DMS114 treated with DMSO at 0.1 percent for 48 hours (cell line): ENCODE measurements at regions not wholly inside any gene's neighbourhood (a gene's known extent, or its start where the extent isn't known, plus 50 kb on each side); places are given as distances from the start of the nearest gene placed in this dataset.
"Not testable (repeated sequence)": the region's sequence is repeated elsewhere in the genome, so short reads cannot be mapped to it uniquely, and the experiment has no call there.

ENCODE experiments used
- DNase-seq: peaks from one replicate; lab custom pipeline; 2025; ENCODE audit not compliant: unreplicated experiment; lab: John Stamatoyannopoulos, UW

GRCh38 chr14:66315548-66315947 is 170.6 kb upstream of the CCDC196 start:
- no peak for DNase-seq

DNA sequence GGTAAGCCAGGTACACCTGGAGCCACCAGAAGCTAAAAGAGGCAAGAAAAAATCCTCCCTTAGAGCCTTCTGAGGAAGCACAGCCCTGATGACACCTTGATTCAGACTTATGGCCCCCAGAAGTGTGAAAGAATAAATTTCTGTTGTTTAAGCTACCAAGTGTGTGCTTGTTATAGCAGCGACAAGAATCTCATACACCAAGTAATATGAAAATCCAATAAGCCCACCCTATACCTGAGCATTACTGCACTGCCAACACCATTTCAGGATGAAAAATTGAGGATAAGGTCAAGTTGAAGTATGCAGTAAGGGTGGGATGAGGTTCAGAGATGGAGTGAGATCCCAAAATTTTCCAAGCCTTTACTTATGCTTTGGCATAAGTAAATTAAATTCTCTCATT is 163.6 kb upstream of the CCDC196 start:
- no peak for DNase-seq

GRCh38 chr14:66330228-66330627 is 155.9 kb upstream of the CCDC196 start:
- no peak for DNase-seq

DNA sequence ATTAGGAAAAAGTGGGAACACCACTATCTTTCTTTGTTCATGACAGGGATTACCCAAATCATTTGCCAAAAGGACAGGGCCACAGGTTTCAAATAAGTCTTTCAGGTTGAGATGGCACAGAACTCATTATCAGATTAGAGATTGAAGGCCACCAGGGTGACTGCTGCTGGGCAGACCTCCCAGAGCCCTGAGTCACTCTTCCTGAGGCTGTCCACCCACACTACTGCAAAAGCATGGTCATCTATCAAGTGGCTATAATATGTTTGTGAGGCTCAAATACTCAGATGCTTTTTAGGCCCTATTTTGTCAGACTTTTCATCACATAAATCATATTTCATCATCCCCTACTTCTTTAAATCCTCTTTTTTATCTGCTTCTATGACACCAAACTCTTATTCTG is 155.3 kb upstream of the CCDC196 start:
- no peak for DNase-seq

GRCh38 chr14:66333293-66333692 is 152.9 kb upstream of the CCDC196 start:
- not testable (repeated sequence) for DNase-seq

- DNase-seq: no peak
Observed at GRCh38 chr14:66341239-66341638, 144.9 kb upstream of the CCDC196 start.

DNA sequence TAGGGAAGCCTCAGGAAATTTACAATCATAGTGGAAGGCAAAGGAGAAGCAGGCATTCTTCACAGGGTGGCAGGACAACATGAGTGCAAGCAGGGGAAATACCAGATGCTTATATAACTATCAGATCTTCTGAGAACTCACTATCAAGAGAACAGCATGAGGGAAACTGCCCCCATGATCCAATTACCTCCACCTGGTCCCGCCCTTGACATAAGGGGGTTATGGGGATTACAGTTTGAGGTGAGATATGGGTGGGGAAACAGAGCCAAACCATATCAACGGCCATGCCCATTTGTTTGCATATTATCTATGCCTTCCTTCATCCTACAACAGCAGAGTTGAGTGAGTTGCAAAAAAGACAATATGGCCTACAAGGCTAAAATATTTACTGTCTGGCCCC is 140.2 kb upstream of the CCDC196 start:
- DNase-seq: no peak

- DNase-seq: no peak
Observed at GRCh38 chr14:66351310-66351709, 134.9 kb upstream of the CCDC196 start.

GRCh38 chr14:66359500-66359899 is 126.7 kb upstream of the CCDC196 start:
- peak; percentile 18 for DNase-seq

- DNase-seq: no peak
Observed at GRCh38 chr14:66360366-66360926, 125.7 kb upstream of the CCDC196 start.

DNA sequence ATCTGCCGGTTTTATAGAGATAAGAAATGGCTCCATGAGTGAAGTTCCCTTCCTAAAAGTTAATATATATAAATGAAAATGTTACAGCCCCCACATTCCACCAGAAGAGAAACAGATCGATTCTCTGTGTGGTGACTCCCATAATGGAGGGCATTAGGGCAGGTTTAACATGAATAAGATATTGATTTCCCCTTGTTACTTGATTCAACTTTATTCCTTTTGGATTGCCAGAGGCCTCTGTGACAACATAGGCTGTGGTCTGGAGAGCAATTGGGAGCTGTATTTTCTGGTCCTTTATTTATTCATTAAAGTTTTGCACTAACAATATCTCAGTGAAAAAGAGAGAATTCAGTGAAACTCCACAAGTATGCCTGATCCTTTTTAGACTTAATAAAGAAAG is 125.2 kb upstream of the CCDC196 start:
- no peak for DNase-seq

DNA sequence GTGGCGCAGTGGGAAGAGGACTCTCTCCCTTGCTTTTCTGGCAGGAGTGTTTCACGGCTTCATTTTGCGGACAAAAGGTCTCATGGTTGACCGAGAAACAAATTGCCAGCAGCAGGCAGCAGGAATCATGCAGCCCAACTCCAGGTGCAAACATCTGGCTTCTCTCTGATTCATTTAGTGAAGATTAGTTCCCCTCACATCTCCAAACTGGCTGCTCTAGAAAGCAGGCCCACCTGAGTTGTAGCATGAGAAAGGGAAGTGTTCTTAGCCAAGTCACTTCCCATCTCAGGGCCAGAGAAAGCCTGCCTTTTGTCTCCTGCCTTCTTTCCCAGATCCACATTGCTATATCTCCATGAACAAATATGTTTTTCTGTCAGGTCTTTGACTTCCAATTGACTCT is 120.8 kb upstream of the CCDC196 start:
- no peak for DNase-seq

GRCh38 chr14:66369157-66369697 is 116.9 kb upstream of the CCDC196 start:
- no peak for DNase-seq

GRCh38 chr14:66371776-66372175 is 114.4 kb upstream of the CCDC196 start:
- DNase-seq: no peak

GRCh38 chr14:66375046-66375964 is 110.9 kb upstream of the CCDC196 start:
- DNase-seq: no peak

DNA sequence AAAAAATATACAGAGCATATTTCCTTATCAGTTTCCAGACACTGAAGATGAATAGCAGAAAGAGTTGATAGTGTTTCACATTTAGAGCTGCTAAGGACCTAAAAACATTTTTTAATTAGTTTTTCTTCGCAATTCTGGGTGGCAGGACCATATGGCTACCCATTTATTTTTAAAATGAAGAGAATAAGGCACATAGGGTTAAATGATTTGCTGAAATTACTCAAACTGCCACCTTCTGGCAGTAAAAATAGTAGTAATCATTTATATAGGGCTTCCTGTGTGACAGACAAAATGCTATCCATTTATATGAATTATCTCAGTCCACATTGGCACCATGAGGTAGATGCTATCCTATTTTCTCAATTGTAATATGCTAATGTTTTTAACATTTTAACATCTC is 108.6 kb upstream of the CCDC196 start:
- no peak for DNase-seq

GRCh38 chr14:66378712-66379505 is 107.3 kb upstream of the CCDC196 start:
- no peak for DNase-seq

DNA sequence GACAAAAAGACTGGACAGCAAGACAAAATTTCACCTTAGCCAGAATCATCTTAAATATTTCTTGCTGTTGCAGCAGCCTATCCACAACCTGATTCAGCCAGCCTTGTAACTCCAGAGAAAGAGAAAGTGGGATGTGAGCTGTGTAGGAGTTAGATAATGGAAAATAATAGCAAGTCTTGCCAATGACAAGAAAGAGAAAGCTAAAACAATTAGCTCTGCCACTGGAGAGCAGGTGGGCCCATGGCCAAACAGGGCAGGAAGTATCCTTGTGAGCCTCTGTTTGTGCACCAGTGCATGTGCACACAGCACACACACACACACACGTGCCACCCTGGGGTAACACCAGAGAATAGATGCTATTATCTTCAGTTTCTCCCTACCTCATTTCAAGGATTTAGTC is 106.0 kb upstream of the CCDC196 start:
- DNase-seq: no peak

DNA sequence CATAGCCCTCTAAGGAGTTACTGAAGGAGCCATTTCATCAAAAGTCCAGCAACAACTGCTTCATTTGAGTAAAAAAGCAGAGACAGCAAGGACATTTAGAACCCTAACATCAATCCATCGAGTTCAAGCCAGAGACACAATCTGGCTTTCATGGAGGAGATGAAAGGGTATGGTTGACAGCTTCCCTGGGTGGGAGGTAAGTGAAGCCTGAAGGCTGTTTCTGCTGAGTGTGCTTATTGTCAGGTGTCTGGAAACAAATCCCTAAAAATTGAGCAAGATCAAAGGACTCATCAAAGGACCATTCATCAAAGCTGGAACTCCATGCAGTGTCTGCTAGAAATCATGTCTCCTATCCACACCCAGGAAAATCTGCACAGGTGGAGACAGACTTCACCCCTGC is 104.4 kb upstream of the CCDC196 start:
- no peak for DNase-seq

DNA sequence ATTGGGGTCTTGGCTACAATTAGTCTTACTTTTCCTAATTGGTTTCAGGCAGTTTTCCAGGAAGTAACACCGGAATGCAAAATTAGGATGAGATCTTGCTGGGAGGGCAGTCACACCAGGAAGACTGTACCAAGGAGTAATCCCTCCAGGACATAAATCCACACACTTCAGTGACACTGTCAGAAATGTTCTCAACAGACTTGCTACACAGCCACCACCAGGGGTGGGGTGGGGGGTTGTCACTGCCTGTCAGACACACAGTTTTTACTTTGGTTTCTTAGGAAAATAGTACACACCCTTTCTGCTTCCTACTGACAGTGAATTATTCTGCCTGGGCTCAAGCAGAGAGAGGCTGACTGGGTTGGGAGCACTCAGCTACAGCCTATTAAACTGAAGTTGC is 102.9 kb upstream of the CCDC196 start:
- no peak for DNase-seq

DNA sequence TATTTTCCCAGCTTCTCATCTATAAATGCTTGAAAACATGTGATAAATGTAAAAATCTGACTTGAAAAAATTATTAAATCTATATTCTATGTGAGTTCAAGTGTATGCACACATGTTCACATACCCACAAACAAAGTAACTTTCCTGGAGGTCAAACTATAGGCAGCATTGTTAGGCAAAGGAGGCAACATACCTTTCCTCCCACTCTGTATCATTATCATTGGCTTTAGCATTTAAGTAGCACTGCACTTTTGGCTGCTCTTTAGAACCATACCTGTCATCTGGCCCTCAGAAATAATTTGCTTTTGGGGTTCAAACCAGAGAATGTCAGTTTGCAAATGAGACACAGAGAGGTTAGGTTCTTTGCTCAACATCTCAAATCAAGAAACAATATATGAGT is 102.4 kb upstream of the CCDC196 start:
- DNase-seq: no peak

DNA sequence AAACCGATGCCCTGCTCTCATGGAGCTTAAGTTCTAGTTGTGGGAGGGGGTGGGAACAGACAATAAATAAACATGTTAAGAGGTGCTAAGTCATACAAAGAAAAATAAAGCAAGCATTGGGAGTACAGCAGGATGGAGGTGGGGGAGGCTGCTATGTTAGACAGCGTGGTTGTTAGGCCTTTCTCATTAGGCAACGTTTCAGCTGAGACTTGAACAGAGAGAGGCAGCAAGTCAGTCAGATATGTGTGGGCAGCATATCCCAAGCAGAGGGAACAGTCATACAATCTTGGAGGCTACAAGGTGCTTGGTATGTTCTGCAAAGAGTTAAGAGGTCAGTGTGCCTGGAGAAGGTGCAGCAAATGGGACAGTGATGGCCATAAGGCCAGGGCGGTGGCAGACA is 97.7 kb upstream of the CCDC196 start:
- no peak for DNase-seq
